ENCODE measurements at regions not wholly inside any gene's neighbourhood (a gene's known extent, or its start where the extent isn't known, plus 50 kb on each side); places are given as distances from the start of the nearest gene placed in this dataset.

- Histone ChIP-seq H3K4me3 (no peak overlapping the region), H3K9me2 (ENCODE audit: insufficient read depth) (no peaks in the 10 kb centered on the region), H3K27me3 (ENCODE audit: insufficient read depth, low read depth) (no peaks in the 10 kb centered on the region), H3K4me2 (no peak overlapping the region), H3F3A (ENCODE audit: insufficient read depth, low read depth) (peaks cover 26% of the 10 kb centered on the region), H3K27ac (no peak overlapping the region), H3K4me1 (replicated peaks; ENCODE audit: insufficient read depth) (peaks cover 55% of the 10 kb centered on the region), H4K20me1 (ENCODE audit: insufficient read depth) (no peaks in the 10 kb centered on the region), H3K36me3 (ENCODE audit: low read depth) (no peaks in the 10 kb centered on the region), H3K79me2 (ENCODE audit: low read depth) (no peaks in the 10 kb centered on the region), H2AFZ (no peak overlapping the region), H3K9me3 (ENCODE audit: insufficient read depth, low read depth) (0 out of 2 replicates have a peak, but pooled peaks cover 4% of the 10 kb centered on the region)
- no peak for DNase-seq
- no TSS peak for BruUV-seq (replicated peaks)
- POLR2A ChIA-PET (ENCODE audit: unreplicated experiment): no interaction called here
- CTCF ChIA-PET: no interaction called here
- no peak for TF ChIP-seq CTCF (conservative IDR thresholded peaks at IDR 0.05)
- intact Hi-C loops (cut with micrococcal nuclease; ENCODE audit: unreplicated experiment): no loop called here
Measured at GRCh38 chr1:221815660-221816059, 73.8 kb upstream of the DUSP10 start.

DNA sequence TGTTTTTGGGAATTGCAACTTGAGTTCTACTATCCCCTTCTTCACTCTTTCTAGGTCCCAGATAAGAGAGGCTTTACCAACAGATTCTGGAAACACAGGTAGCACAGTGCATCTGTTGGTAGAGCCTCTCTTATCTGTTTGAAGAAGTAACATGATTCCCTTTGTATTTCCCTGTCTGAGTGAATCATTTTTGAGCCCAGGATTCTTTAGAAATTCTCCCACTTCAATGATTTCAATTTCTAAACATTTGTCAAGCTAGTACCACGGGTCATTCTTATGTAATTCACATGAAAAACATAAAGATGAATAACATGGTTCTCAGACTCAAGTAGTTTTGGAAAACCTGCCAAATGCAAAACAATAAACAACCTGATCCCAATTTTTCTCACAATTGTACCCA lies 72.0 kb upstream of the DUSP10 start:
- H3K36me3 ChIP-seq (ENCODE audit: low read depth): no peaks in the 10 kb centered on the region
- intact Hi-C loops (cut with micrococcal nuclease; ENCODE audit: unreplicated experiment): no loop called here
- no TSS peak for BruUV-seq (replicated peaks)
- H3K79me2 ChIP-seq (ENCODE audit: low read depth): no peaks in the 10 kb centered on the region
- no peaks in the 10 kb centered on the region for H3K27me3 ChIP-seq (ENCODE audit: insufficient read depth, low read depth)
- no peak overlapping the region for H3K4me3 ChIP-seq
- H3F3A ChIP-seq (ENCODE audit: insufficient read depth, low read depth): peaks cover 40% of the 10 kb centered on the region
- TF ChIP-seq EZH2 (IDR thresholded peaks at IDR 0.05; ENCODE audit: low read depth) (no peak), CTCF (conservative IDR thresholded peaks at IDR 0.05) (no peak)
- no peaks in the 10 kb centered on the region for H3K9me2 ChIP-seq (ENCODE audit: insufficient read depth)
- ChIA-PET CTCF (no interaction called here), POLR2A (ENCODE audit: unreplicated experiment) (interaction anchor here (0.6 to 0.7 kb wide), 2 partner anchors 72 to 94 kb away, joined by 3 read pairs; partner anchors contain the start of gene DUSP10)
- H2AFZ ChIP-seq: no peak overlapping the region
- peak overlapping the region; percentile 27 for H3K4me2 ChIP-seq
- no peaks in the 10 kb centered on the region for H4K20me1 ChIP-seq (ENCODE audit: insufficient read depth)
- H3K4me1 ChIP-seq (replicated peaks; ENCODE audit: insufficient read depth): peaks cover 73% of the 10 kb centered on the region
- peak in 1 of 2 experiments; percentile 85 for DNase-seq
- peaks cover 10% of the 10 kb centered on the region; the same call in 1 of the 2 replicates for H3K9me3 ChIP-seq (ENCODE audit: insufficient read depth, low read depth)
- peak overlapping the region; percentile 9; the same call in 1 of the 2 replicates for H3K27ac ChIP-seq

- Histone ChIP-seq H2AFZ (no peak overlapping the region), H3K4me3 (no peak overlapping the region), H3K27ac (no peak overlapping the region), H3K36me3 (ENCODE audit: low read depth) (no peaks in the 10 kb centered on the region), H4K20me1 (ENCODE audit: insufficient read depth) (no peaks in the 10 kb centered on the region), H3K27me3 (ENCODE audit: insufficient read depth, low read depth) (no peaks in the 10 kb centered on the region), H3K4me1 (replicated peaks; ENCODE audit: insufficient read depth) (peaks cover 80% of the 10 kb centered on the region), H3K9me3 (ENCODE audit: insufficient read depth, low read depth) (peaks cover 11% of the 10 kb centered on the region; the same call in 1 of the 2 replicates), H3K79me2 (ENCODE audit: low read depth) (no peaks in the 10 kb centered on the region), H3K9me2 (ENCODE audit: insufficient read depth) (no peaks in the 10 kb centered on the region), H3F3A (ENCODE audit: insufficient read depth, low read depth) (peaks cover 40% of the 10 kb centered on the region), H3K4me2 (no peak overlapping the region)
- ChIA-PET CTCF (no interaction called here), POLR2A (ENCODE audit: unreplicated experiment) (no interaction called here)
- intact Hi-C loops (cut with micrococcal nuclease; ENCODE audit: unreplicated experiment): no loop called here
- no peak for TF ChIP-seq CTCF (conservative IDR thresholded peaks at IDR 0.05)
- no peak for TF ChIP-seq EZH2 (IDR thresholded peaks at IDR 0.05; ENCODE audit: low read depth)
- DNase-seq: no peak
- no TSS peak for BruUV-seq (replicated peaks)
Measured at GRCh38 chr1:221812905-221813597, 71.2 kb upstream of the DUSP10 start.

Data from PC-9 (cell line).